HFFc6 (cell line): ENCODE measurements at regions not wholly inside any gene's neighbourhood (a gene's known extent, or its start where the extent isn't known, plus 50 kb on each side); places are given as distances from the start of the nearest gene placed in this dataset.

Experiments used
- DNase-seq: peaks from one replicate; pipeline ENCODE4 v3.0.0-alpha.2; 2018
- H3K27ac Mint-ChIP-seq: 2 replicates; pipeline ENCODE4 v1.8.0; 2020; ENCODE audit warnings: mild to moderate bottlenecking, mixed read lengths
- H3K27me3 Mint-ChIP-seq: 2 replicates; pipeline ENCODE4 v1.8.0; 2021; ENCODE audit warnings: mild to moderate bottlenecking, moderate library complexity, mixed read lengths; ENCODE audit not compliant: insufficient read depth
- H3K36me3 Mint-ChIP-seq: 2 replicates; pipeline ENCODE4 v1.8.0; 2021; ENCODE audit warnings: low read depth, mixed read lengths
- H3K4me1 Mint-ChIP-seq: 2 replicates; pipeline ENCODE4 v1.8.0; 2020; ENCODE audit warnings: low read depth, mixed read lengths
- H3K4me3 Mint-ChIP-seq: 2 replicates; pipeline ENCODE4 v1.8.0; 2020; ENCODE audit warnings: mild to moderate bottlenecking, moderate library complexity, mixed read lengths
- H3K9me3 Mint-ChIP-seq: 2 replicates; pipeline ENCODE4 v1.8.0; 2020; ENCODE audit warnings: mild to moderate bottlenecking, mixed read lengths
- CTCF ChIP-seq: fragments of 200-600 bp; sonication (generic); IDR thresholded peaks from 2 replicates; pipeline ENCODE4 v1.5.0; 2021; ENCODE audit warnings: antibody characterized with exemption, mild to moderate bottlenecking

- peaks cover 33% of the 10 kb centered on the region for H3K9me3 Mint-ChIP-seq
- DNase-seq, result no peak
- no peak for TF ChIP-seq CTCF
- H3K27me3 Mint-ChIP-seq, result peaks cover 2% of the 10 kb centered on the region
- H3K4me3 Mint-ChIP-seq, result no peak overlapping the region
- H3K4me1 Mint-ChIP-seq, result no peaks in the 10 kb centered on the region
- H3K27ac Mint-ChIP-seq, result no peak overlapping the region
- H3K36me3 Mint-ChIP-seq, result no peaks in the 10 kb centered on the region
These were observed 679.0 kb upstream of the RAB6C start for GRCh38 chr2:129300456-129300855.

GRCh38 chr2:129301431-129301913, 678.0 kb upstream of the RAB6C start:
- DNase-seq, result no peak
- Mint-ChIP-seq H3K27ac (no peak overlapping the region), H3K4me1 (no peaks in the 10 kb centered on the region), H3K9me3 (peaks cover 29% of the 10 kb centered on the region), H3K27me3 (peaks cover 2% of the 10 kb centered on the region), H3K36me3 (no peaks in the 10 kb centered on the region), H3K4me3 (no peak overlapping the region)
- no peak for TF ChIP-seq CTCF

GRCh38 chr2:129302106-129302505, 677.4 kb upstream of the RAB6C start:
- H3K9me3 Mint-ChIP-seq, result peaks cover 25% of the 10 kb centered on the region
- H3K4me1 Mint-ChIP-seq, result no peaks in the 10 kb centered on the region
- DNase-seq, result no peak
- H3K36me3 Mint-ChIP-seq, result no peaks in the 10 kb centered on the region
- no peak overlapping the region for H3K4me3 Mint-ChIP-seq
- H3K27me3 Mint-ChIP-seq, result no peaks in the 10 kb centered on the region; the same call in 1 of the 2 replicates
- H3K27ac Mint-ChIP-seq, result no peak overlapping the region
- TF ChIP-seq CTCF, result no peak

GRCh38 chr2:129302561-129303183, 676.8 kb upstream of the RAB6C start:
- Mint-ChIP-seq H3K27me3 (no peaks in the 10 kb centered on the region; the same call in 1 of the 2 replicates), H3K9me3 (peaks cover 25% of the 10 kb centered on the region), H3K4me3 (no peak overlapping the region), H3K36me3 (no peaks in the 10 kb centered on the region), H3K4me1 (no peaks in the 10 kb centered on the region), H3K27ac (no peak overlapping the region)
- no peak for TF ChIP-seq CTCF
- no peak for DNase-seq

GRCh38 chr2:129314120-129314519, 665.3 kb upstream of the RAB6C start:
- H3K27ac Mint-ChIP-seq, result no peak overlapping the region
- H3K27me3 Mint-ChIP-seq, result no peaks in the 10 kb centered on the region
- no peak overlapping the region for H3K4me3 Mint-ChIP-seq
- H3K9me3 Mint-ChIP-seq, result peaks cover 28% of the 10 kb centered on the region
- no peak for TF ChIP-seq CTCF
- H3K4me1 Mint-ChIP-seq, result no peaks in the 10 kb centered on the region
- DNase-seq, result no peak
- 0 out of 2 replicates have a peak, but pooled peaks cover 4% of the 10 kb centered on the region for H3K36me3 Mint-ChIP-seq
